Ascending aorta (tissue), 2 donors: ENCODE measurements at regions not wholly inside any gene's neighbourhood (a gene's known extent, or its start where the extent isn't known, plus 50 kb on each side); places are given as distances from the start of the nearest gene placed in this dataset.

ENCODE experiments used
- DNase-seq, 2 donors: peaks; one replicate each; pipeline ENCODE4 v3.0.0-alpha.2; 2019; ENCODE audit warnings: low spot score in 2 of 2
- H3K27ac ChIP-seq, 2 donors: fragments of 200-600 bp; sonication (generic); one replicate each; pipeline ENCODE4 v1.5.1; 2016 to 2017; ENCODE audit warnings: mild to moderate bottlenecking in 1 of 2
- H3K27me3 ChIP-seq: fragments of 200-600 bp; sonication (generic); one replicate; pipeline ENCODE4 v1.5.1; 2017
- H3K36me3 ChIP-seq, 2 donors: fragments of 200-600 bp; sonication (generic); one replicate each; pipeline ENCODE4 v1.5.1; 2016
- H3K4me1 ChIP-seq, 2 donors: fragments of 200-600 bp; sonication (generic); one replicate each; pipeline ENCODE4 v1.5.1; 2016 to 2017; ENCODE audit warnings: mild to moderate bottlenecking in 1 of 2
- H3K4me3 ChIP-seq, 2 donors: fragments of 200-600 bp; sonication (generic); one replicate each; pipeline ENCODE4 v1.5.1; 2016 to 2017; ENCODE audit warnings: mild to moderate bottlenecking in 1 of 2
- H3K9me3 ChIP-seq, 2 donors: fragments of 200-600 bp; sonication (generic); one replicate each; pipeline ENCODE4 v1.5.1; 2016
- intact Hi-C: fragments of 100-400 bp; cut with DNase I; formaldehyde crosslinking; loops from one replicate; pipeline ENCODE4 v1.15.1; 2023
- TF ChIP-seq, protein P1 (sequence below), 3 experiments: fragments of 200-600 bp in 2 of 3; fragments of 450-650 bp in 1 of 3; sonication (generic) in 2 of 3; IDR thresholded peaks; one replicate each; pipeline ENCODE4 v1.5.1; 2016 to 2019; ENCODE audit warnings: antibody characterized with exemption in 3 of 3, mild to moderate bottlenecking in 1 of 3, moderate library complexity in 1 of 3

GRCh38 chr3:124094496-124094895, 102.6 kb upstream of the ROPN1 start:
- TF ChIP-seq, protein P1, sequence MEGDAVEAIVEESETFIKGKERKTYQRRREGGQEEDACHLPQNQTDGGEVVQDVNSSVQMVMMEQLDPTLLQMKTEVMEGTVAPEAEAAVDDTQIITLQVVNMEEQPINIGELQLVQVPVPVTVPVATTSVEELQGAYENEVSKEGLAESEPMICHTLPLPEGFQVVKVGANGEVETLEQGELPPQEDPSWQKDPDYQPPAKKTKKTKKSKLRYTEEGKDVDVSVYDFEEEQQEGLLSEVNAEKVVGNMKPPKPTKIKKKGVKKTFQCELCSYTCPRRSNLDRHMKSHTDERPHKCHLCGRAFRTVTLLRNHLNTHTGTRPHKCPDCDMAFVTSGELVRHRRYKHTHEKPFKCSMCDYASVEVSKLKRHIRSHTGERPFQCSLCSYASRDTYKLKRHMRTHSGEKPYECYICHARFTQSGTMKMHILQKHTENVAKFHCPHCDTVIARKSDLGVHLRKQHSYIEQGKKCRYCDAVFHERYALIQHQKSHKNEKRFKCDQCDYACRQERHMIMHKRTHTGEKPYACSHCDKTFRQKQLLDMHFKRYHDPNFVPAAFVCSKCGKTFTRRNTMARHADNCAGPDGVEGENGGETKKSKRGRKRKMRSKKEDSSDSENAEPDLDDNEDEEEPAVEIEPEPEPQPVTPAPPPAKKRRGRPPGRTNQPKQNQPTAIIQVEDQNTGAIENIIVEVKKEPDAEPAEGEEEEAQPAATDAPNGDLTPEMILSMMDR (IDR thresholded peaks at IDR 0.05) = no peak
- Histone ChIP-seq H3K4me3 (no peak overlapping the region), H3K27ac (no peak overlapping the region), H3K36me3 (peaks cover 2 to 22% of the 10 kb centered on the region in 2 donors), H3K27me3 (no peaks in the 10 kb centered on the region), H3K4me1 (peaks cover 7 to 43% of the 10 kb centered on the region in 2 donors), H3K9me3 (no peaks in the 10 kb centered on the region)
- intact Hi-C loops = no loop called here
- DNase-seq = no peak

DNA sequence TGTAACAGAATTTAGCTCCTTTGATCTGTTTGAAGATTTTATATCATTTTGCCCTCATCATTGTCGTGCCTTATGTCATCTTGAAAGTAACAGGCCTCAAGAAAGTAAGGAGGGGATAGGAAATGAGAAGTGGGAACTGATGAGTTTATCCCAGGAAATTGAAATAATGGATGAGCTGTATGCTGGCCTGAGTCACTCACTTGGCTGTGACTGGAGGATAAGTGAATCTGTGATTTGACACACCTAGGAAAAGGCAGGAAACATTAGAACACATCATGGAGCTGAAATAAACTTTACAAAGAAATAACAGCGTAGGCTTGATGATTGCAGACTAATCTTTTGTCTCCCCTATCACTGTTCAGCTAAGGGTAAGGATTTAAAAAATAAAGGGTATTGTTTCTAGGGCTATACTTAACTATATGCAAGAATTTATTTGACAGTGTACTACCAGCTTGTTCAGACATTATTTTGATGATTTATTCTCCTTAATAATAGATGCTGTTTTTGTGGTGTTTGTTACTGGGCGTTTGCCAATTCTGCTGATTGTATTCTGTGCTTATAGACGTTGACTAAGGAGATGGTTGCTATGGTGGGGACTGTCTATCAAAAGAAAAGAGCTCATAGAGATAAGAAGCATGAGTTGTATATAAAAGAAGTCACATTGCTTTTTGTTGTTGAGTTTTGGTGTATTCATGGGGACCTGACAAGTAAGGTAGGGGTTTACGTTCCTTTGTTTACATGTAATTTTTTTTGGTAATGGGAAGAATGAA, 105.6 kb upstream of the ROPN1 start:
- Histone ChIP-seq H3K36me3 (peaks cover 8 to 15% of the 10 kb centered on the region in 2 donors), H3K27me3 (no peaks in the 10 kb centered on the region), H3K27ac (peak overlapping the region in 1 of 2 donors; percentile 3), H3K9me3 (no peaks in the 10 kb centered on the region), H3K4me1 (peaks cover 4 to 13% of the 10 kb centered on the region in 2 donors), H3K4me3 (no peak overlapping the region)
- DNase-seq = no peak
- TF ChIP-seq, protein P1 (IDR thresholded peaks at IDR 0.05) = no peak
- intact Hi-C loops = no loop called here

- Histone ChIP-seq H3K27me3 (no peaks in the 10 kb centered on the region), H3K4me3 (no peak overlapping the region), H3K9me3 (no peaks in the 10 kb centered on the region), H3K36me3 (peaks cover 0 to 6% of the 10 kb centered on the region in 2 donors), H3K27ac (no peak overlapping the region), H3K4me1 (peaks cover 7 to 8% of the 10 kb centered on the region in 2 donors)
- intact Hi-C loops = no loop called here
- TF ChIP-seq, protein P1 (IDR thresholded peaks at IDR 0.05) = no peak
- no peak for DNase-seq
Measured at GRCh38 chr3:124101643-124102042, 109.7 kb upstream of the ROPN1 start.

DNA sequence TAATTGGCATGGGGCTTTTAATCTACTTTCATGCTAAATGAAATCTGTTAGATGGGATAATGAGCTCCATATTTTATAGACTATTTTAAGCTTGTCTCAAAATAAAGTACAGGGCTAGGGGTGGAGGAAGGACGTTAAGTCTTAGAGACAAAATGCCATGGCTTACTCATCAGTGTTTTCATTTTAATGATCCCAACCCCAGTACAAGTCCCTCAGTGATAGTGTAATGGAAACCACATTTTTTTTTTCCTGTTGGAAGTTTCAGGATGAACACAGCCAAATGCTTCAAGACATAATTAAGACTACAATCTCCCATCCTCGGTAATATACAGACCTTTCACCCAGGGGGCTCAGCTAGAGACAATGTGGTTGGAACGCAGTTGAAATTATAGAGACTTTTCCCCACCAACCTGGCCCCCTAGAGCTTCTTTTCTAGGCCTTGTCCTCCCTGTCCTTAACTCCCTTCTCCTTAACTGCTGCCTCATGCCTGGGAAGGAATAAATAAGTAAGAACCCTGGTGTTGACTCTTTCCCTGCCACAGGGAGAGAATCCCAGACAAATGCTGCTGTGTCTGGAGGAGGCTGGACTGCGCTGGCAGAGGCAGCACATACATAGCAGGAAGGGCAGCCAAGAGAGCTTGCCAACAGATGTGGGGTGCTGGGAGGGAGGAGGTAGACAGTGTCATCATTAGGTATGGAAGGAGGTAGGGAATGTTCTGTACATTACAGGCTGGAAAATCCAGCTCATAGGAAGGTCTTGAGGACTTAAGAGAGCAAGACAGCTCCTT, 115.4 kb upstream of the ROPN1 start:
- Histone ChIP-seq H3K36me3 (peaks cover 0 to 5% of the 10 kb centered on the region in 2 donors), H3K4me1 (peaks cover 9 to 21% of the 10 kb centered on the region in 2 donors), H3K4me3 (no peak overlapping the region), H3K27me3 (no peaks in the 10 kb centered on the region), H3K27ac (peak overlapping the region; percentile 68 to 71), H3K9me3 (no peaks in the 10 kb centered on the region)
- intact Hi-C loops = no loop called here
- TF ChIP-seq, protein P1 (IDR thresholded peaks at IDR 0.05) = no peak
- no peak for DNase-seq

GRCh38 chr3:124108446-124108845, 116.5 kb upstream of the ROPN1 start:
- Histone ChIP-seq H3K9me3 (no peaks in the 10 kb centered on the region), H3K36me3 (peaks cover 0 to 5% of the 10 kb centered on the region in 2 donors), H3K4me3 (no peak overlapping the region), H3K27me3 (no peaks in the 10 kb centered on the region), H3K27ac (peak overlapping the region; percentile 68 to 71), H3K4me1 (peaks cover 9 to 31% of the 10 kb centered on the region in 2 donors)
- TF ChIP-seq, protein P1 (IDR thresholded peaks at IDR 0.05) = no peak
- DNase-seq = no peak
- intact Hi-C loops = no loop called here
